ENCODE measurements at regions not wholly inside any gene's neighbourhood (a gene's known extent, or its start where the extent isn't known, plus 50 kb on each side); places are given as distances from the start of the nearest gene placed in this dataset.

- intact Hi-C loops (cut with DNase I; ENCODE audit: low total_unique reads) = no loop called here
- DNase-seq (ENCODE audit: low spot score in 2 of 2) = no peak
- H3K4me3 ChIP-seq (ENCODE audit: low read depth, poor library complexity, severe bottlenecking) = no peak overlapping the region
- TF ChIP-seq CTCF (IDR thresholded peaks at IDR 0.05) (no peak), POLR2A (IDR thresholded peaks at IDR 0.05) (no peak)
- 84 to 86% methylated on average over 3 of the region's 3 CpGs for WGBS, 2 donors
Measured at GRCh38 chr9:79824265-79824664, 252.5 kb downstream of the TLE4 start.

- TF ChIP-seq POLR2A (IDR thresholded peaks at IDR 0.05) (no peak), CTCF (IDR thresholded peaks at IDR 0.05) (no peak)
- intact Hi-C loops (cut with DNase I; ENCODE audit: low total_unique reads) = no loop called here
- WGBS, 2 donors = 46 to 62% methylated on average over 6 of the region's 6 CpGs
- H3K4me3 ChIP-seq (ENCODE audit: low read depth, poor library complexity, severe bottlenecking) = no peak overlapping the region
- DNase-seq (ENCODE audit: low spot score in 2 of 2) = peak in 1 of 2 donors; percentile 20
Measured at GRCh38 chr9:79817438-79818004, 245.8 kb downstream of the TLE4 start.

GRCh38 chr9:79813258-79813638, 241.5 kb downstream of the TLE4 start:
- intact Hi-C loops (cut with DNase I; ENCODE audit: low total_unique reads) = no loop called here
- H3K4me3 ChIP-seq (ENCODE audit: low read depth, poor library complexity, severe bottlenecking) = no peak overlapping the region
- no peak for DNase-seq (ENCODE audit: low spot score in 2 of 2)
- WGBS, 2 donors = 41 to 50% methylated on average over 1 of the region's 1 CpG
- TF ChIP-seq POLR2A (IDR thresholded peaks at IDR 0.05) = no peak
- no peak for TF ChIP-seq CTCF (IDR thresholded peaks at IDR 0.05)

GRCh38 chr9:79812507-79813257, 240.9 kb downstream of the TLE4 start:
- no peak for TF ChIP-seq POLR2A (IDR thresholded peaks at IDR 0.05)
- TF ChIP-seq CTCF (IDR thresholded peaks at IDR 0.05) = no peak
- H3K4me3 ChIP-seq (ENCODE audit: low read depth, poor library complexity, severe bottlenecking) = no peak overlapping the region
- intact Hi-C loops (cut with DNase I; ENCODE audit: low total_unique reads) = no loop called here
- WGBS, 2 donors = 35 to 43% methylated on average over 8 of the region's 8 CpGs
- DNase-seq (ENCODE audit: low spot score in 2 of 2) = no peak

GRCh38 chr9:79812099-79812498, 240.3 kb downstream of the TLE4 start:
- intact Hi-C loops (cut with DNase I; ENCODE audit: low total_unique reads) = no loop called here

More at GRCh38 chr9:79812099-79812498, 240.3 kb downstream of the TLE4 start:
- 43 to 61% methylated on average over 3 of the region's 3 CpGs for WGBS, 2 donors
- no peak for DNase-seq (ENCODE audit: low spot score in 2 of 2)
- H3K4me3 ChIP-seq (ENCODE audit: low read depth, poor library complexity, severe bottlenecking) = no peak overlapping the region
- TF ChIP-seq CTCF (IDR thresholded peaks at IDR 0.05) (no peak), POLR2A (IDR thresholded peaks at IDR 0.05) (no peak)
